ENCODE measurements at regions not wholly inside any gene's neighbourhood (a gene's known extent, or its start where the extent isn't known, plus 50 kb on each side); places are given as distances from the start of the nearest gene placed in this dataset.
"Not testable (repeated sequence)": the region's sequence is repeated elsewhere in the genome, so short reads cannot be mapped to it uniquely, and the experiment has no call there.

DNA sequence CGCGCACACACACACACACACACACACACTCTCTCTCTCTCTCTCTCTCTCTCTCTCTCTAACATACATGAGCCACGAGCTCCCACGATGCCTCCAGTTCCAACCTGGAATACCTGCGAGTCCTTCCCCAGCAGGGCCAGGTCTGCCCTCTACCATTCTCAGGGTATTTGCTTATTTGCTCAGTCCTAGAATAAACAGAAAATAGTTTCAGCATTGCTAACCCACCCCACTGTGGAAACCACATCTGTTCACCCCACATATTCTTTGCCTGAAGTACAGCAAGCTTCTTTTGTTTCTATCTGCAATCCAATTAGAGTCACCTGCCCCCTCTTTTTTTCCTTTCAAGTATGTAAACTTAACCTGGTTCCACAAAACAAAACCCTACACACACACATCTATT lies 174.0 kb upstream of the ZNF469 start:
- FAIRE-seq; H3K9me1 ChIP-seq (ENCODE audit: control insufficient read depth, insufficient read depth, low read length); intact Hi-C loops (cut with micrococcal nuclease); H3K4me2 ChIP-seq (ENCODE audit: insufficient read depth, low read length); H3K79me2 ChIP-seq (ENCODE audit: control insufficient read depth, insufficient read depth, low read length); in situ Hi-C loops (cut with MboI); H3K9me3 ChIP-seq (replicated peaks; ENCODE audit: control insufficient read depth, insufficient read depth, low read depth, low read length); CTCF ChIA-PET (ENCODE audit: low intra/inter-chr PET ratio); H3K9ac ChIP-seq (ENCODE audit: insufficient read depth in 1 of 2, low read depth in 2 of 2, low read length in 2 of 2); BruUV-seq (replicated peaks); H3K4me3 ChIP-seq; H3K27ac ChIP-seq (ENCODE audit: extremely low read depth, low read depth, low read length); H4K20me1 ChIP-seq (replicated peaks; ENCODE audit: control insufficient read depth, insufficient read depth, low read length); POLR2A ChIA-PET; H3K36me3 ChIP-seq (ENCODE audit: control insufficient read depth, insufficient read depth, low read length); DNase-seq (ENCODE audit: extremely low read depth in 1 of 4, low spot score in 3 of 4); H3K4me1 ChIP-seq (replicated peaks in 1 of 2; ENCODE audit: control insufficient read depth in 2 of 2, insufficient read depth in 2 of 2, low read length in 2 of 2); ATAC-seq; H2AFZ ChIP-seq (ENCODE audit: low read depth, low read length): not testable (repeated sequence)
- peaks cover 0 to 17% of the 10 kb centered on the region in 2 experiments; a peak in 2 of 5 replicates for H3K27me3 ChIP-seq (ENCODE audit: control insufficient read depth in 2 of 2, insufficient read depth in 2 of 2, low read length in 2 of 2)
- WGBS (ENCODE audit: insufficient coverage, low coverage, missing lambda C conversion rate), result 9% methylated on average over 3 of the region's 5 CpGs

DNA sequence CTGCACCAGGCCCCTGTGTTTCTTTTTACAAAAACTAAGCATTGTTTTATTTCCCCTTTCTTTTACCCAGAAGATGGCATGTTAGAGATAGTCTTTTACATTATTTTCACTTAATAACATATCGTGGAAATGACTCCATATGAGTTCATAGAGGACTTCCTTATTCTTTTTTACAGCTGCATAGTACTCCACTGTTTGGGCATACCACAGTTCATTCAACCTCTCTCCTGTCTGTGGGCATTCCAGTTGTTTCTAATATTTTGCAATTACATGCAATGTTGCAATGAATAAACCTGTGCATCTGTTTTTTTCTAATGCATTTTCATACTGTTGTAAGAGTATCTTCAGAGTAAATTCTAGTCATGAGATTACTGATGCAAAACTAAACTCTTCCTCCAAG lies 173.2 kb upstream of the ZNF469 start:
- BruUV-seq (replicated peaks); DNase-seq (ENCODE audit: extremely low read depth in 1 of 4, low spot score in 3 of 4); FAIRE-seq; H3K36me3 ChIP-seq (ENCODE audit: control insufficient read depth, insufficient read depth, low read length); H3K79me2 ChIP-seq (ENCODE audit: control insufficient read depth, insufficient read depth, low read length); H3K9me1 ChIP-seq (ENCODE audit: control insufficient read depth, insufficient read depth, low read length); H2AFZ ChIP-seq (ENCODE audit: low read depth, low read length); in situ Hi-C loops (cut with MboI); intact Hi-C loops (cut with micrococcal nuclease); ATAC-seq; H3K4me3 ChIP-seq; POLR2A ChIA-PET; H3K9ac ChIP-seq (ENCODE audit: insufficient read depth in 1 of 2, low read depth in 2 of 2, low read length in 2 of 2); H3K4me2 ChIP-seq (ENCODE audit: insufficient read depth, low read length); H3K9me3 ChIP-seq (replicated peaks; ENCODE audit: control insufficient read depth, insufficient read depth, low read depth, low read length); H4K20me1 ChIP-seq (replicated peaks; ENCODE audit: control insufficient read depth, insufficient read depth, low read length); H3K4me1 ChIP-seq (replicated peaks in 1 of 2; ENCODE audit: control insufficient read depth in 2 of 2, insufficient read depth in 2 of 2, low read length in 2 of 2); CTCF ChIA-PET (ENCODE audit: low intra/inter-chr PET ratio); H3K27ac ChIP-seq (ENCODE audit: extremely low read depth, low read depth, low read length): not testable (repeated sequence)
- H3K27me3 ChIP-seq (ENCODE audit: control insufficient read depth in 2 of 2, insufficient read depth in 2 of 2, low read length in 2 of 2), result peaks cover 0 to 11% of the 10 kb centered on the region in 2 experiments; a peak in 2 of 5 replicates
- WGBS (ENCODE audit: insufficient coverage, low coverage, missing lambda C conversion rate), result 8% methylated on average over 1 of the region's 1 CpG
- peak; percentile 46 for TF ChIP-seq RBM25 (IDR thresholded peaks at IDR 0.05; ENCODE audit: low read depth, low read length, severe bottlenecking)
- TF ChIP-seq ZNF146 (CRISPR knock-in tag; IDR thresholded peaks at IDR 0.05; ENCODE audit: unreplicated experiment), result peak; percentile 84

DNA sequence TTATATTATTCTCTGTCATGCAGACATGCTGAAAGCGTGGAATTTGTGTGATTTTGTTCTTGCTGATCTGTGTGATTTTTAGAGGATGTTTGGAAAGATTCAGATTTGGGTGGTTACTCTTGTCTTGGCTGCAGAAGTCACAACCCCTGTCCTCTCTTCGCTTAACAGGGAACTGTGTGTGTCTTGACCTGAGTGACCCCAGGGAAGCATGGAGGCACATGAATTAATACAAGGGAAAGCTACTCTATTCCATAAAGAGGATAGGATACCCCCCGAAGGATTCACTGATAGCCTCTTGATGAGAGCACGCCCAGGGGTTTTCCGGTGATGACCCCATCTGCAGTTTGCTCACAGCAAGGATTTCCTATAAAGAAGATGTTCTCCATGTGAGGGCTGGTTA lies 168.8 kb upstream of the ZNF469 start:
- H3K4me1 ChIP-seq (replicated peaks in 1 of 2; ENCODE audit: control insufficient read depth in 2 of 2, insufficient read depth in 2 of 2, low read length in 2 of 2); H3K9ac ChIP-seq (ENCODE audit: insufficient read depth in 1 of 2, low read depth in 2 of 2, low read length in 2 of 2); H3K4me2 ChIP-seq (ENCODE audit: insufficient read depth, low read length); FAIRE-seq; H4K20me1 ChIP-seq (replicated peaks; ENCODE audit: control insufficient read depth, insufficient read depth, low read length); intact Hi-C loops (cut with micrococcal nuclease); ATAC-seq; BruUV-seq (replicated peaks); H3K27ac ChIP-seq (ENCODE audit: extremely low read depth, low read depth, low read length); H3K79me2 ChIP-seq (ENCODE audit: control insufficient read depth, insufficient read depth, low read length); H3K27me3 ChIP-seq (ENCODE audit: control insufficient read depth in 2 of 2, insufficient read depth in 2 of 2, low read length in 2 of 2); in situ Hi-C loops (cut with MboI); H3K9me1 ChIP-seq (ENCODE audit: control insufficient read depth, insufficient read depth, low read length); H3K9me3 ChIP-seq (replicated peaks; ENCODE audit: control insufficient read depth, insufficient read depth, low read depth, low read length); DNase-seq (ENCODE audit: extremely low read depth in 1 of 4, low spot score in 3 of 4); CTCF ChIA-PET (ENCODE audit: low intra/inter-chr PET ratio); H3K36me3 ChIP-seq (ENCODE audit: control insufficient read depth, insufficient read depth, low read length); H2AFZ ChIP-seq (ENCODE audit: low read depth, low read length); H3K4me3 ChIP-seq: not testable (repeated sequence)
- WGBS (ENCODE audit: insufficient coverage, low coverage, missing lambda C conversion rate), result 4% methylated on average over 4 of the region's 5 CpGs
- POLR2A ChIA-PET, result interaction anchor here (0.7 kb wide), 1 partner anchor 197 kb away, joined by 3 read pairs; no protein-coding TSS in a partner anchor

All from K562 (cell line).